CD4-positive, alpha-beta T cell treated with Interleukin-6 at 100 ng/mL for 8 hours (primary cell): ENCODE measurements at regions not wholly inside any gene's neighbourhood (a gene's known extent, or its start where the extent isn't known, plus 50 kb on each side); places are given as distances from the start of the nearest gene placed in this dataset.

Source experiments
- DNase-seq: peaks from one replicate; pipeline ENCODE4 v3.0.0-alpha.2; 2020; ENCODE audit warnings: mixed read lengths, low spot score

- DNase-seq = no peak
These were observed 1112.9 kb upstream of the AUTS2 start for GRCh38 chr7:68485253-68485917.

DNA sequence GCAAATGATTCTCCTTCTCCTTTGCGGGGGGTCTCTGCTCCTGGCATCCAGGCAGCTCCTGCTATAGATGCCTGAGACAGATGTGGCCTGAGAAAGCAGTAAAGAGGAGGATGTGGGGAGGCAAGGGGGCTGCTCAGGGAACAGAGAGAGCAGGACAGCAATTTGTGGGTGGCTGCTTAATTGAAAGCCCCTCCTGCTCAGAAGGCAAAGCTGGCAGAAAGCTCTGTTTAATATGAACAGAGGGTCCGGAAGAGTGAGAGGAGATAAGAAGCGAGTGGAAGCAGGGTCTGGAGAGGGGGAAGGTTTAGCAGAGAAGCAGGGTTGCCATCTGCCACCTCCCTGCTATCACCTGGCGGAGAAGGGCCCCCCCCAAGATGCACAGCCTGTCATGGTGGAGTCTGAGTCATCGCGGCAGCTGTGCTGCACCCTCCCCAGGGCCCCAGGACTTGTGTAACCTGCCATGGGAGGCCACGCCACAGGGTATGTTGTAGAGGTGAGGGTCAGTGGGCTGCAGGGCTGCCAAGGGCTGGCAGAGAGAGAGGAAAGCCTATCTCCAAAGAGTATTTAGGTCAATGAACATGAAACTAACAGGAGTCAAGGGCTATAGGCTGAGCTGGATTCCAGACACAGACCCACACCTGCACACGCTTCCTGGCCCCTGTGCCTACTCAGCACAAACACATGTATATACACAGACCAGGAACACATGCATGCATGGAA, 1109.8 kb upstream of the AUTS2 start:
- DNase-seq = no peak

DNA sequence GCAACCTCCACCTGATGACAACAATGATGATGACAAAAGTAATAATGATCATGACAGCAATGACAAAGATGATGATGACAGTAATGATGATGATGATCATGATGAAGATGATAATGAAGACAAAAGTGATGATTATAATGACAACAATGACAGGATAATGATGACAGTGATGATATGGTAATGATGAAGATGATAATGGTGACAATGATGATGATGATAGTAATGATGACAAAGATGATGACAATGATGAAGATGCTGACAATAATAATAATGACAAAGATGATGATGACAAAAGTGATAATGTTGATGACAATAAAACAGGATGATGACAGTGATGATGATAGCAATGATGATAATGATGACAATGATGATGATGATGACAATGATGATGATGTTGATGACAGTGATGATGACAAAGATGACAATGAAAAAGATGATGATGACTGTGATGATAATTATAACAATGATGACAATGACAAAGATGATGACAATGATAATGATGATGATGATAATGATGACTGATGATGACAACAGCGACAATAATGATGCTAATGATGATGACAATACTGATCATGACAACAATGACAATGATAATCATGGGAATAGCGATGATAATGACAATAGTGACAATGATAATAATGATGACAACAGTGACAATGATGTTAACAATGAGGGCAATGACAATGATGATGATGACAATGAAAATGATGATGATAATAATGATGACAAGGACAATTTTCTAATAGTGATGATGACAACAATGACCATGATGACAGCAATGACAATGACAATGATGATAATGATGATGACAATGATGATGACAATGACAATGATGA, 1106.5 kb upstream of the AUTS2 start:
- no peak for DNase-seq

GRCh38 chr7:68492359-68492690, 1106.0 kb upstream of the AUTS2 start:
- DNase-seq = no peak

- no peak for DNase-seq
These were observed 1094.9 kb upstream of the AUTS2 start for GRCh38 chr7:68503400-68503799.

DNA sequence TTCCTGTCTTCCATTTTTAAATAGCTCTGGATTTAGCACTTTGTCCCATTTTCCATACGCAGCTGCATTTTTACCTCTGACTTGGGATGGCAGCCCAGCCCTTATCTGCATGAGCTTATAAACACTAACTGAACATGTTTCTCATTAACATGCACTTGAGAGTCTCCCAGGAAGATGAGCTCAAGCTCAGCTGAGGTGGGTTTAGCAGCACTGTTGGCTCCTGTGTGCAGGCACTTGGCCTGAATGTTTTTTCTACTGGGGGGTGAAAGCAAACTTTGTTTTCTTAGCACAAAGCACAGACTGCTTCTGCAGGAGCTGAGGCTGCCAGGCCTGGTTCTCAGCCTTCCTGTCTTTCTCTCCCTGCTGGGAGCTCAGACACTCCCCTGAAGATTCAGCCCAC, 1093.6 kb upstream of the AUTS2 start:
- DNase-seq = no peak

DNA sequence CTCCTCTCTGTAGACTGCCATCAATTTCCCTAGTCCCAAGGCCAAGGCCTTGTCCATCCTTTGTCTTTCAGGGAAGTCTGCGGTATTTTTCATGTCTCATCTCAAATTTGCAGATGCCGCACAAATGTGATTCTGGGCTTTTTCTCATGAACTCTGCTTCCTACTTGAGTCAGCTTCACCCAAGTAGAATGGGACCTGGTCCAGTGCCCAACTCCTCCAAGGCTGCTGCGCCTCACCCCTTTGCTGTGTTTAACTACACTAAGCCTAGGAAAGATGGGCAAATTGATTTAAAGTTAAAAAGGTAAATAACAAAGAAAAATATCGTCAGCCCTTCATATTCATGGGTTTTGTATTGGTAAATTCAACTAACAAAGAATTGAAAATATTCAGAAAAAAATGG, 1092.6 kb upstream of the AUTS2 start:
- DNase-seq = no peak

DNA sequence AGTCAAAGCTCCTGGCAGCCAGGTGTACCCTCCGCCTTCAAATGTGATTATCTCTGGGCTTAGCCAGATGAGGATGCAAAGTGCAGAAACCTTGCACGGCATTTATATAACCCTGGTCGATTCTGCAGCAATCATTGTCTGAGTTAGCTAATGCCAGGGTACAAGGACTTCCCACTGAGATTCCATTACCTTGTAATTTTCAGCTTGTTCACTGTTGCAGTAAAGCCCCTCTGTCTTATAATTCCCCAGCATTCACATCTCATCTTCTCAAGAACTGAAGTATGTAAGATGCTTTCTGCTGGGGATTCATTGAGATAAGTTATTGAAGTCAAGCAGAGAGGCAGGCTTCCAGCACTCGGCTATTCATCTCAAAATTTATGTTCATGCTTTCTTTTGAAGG, 1090.6 kb upstream of the AUTS2 start:
- no peak for DNase-seq

GRCh38 chr7:68509054-68509453, 1089.2 kb upstream of the AUTS2 start:
- DNase-seq = no peak

DNA sequence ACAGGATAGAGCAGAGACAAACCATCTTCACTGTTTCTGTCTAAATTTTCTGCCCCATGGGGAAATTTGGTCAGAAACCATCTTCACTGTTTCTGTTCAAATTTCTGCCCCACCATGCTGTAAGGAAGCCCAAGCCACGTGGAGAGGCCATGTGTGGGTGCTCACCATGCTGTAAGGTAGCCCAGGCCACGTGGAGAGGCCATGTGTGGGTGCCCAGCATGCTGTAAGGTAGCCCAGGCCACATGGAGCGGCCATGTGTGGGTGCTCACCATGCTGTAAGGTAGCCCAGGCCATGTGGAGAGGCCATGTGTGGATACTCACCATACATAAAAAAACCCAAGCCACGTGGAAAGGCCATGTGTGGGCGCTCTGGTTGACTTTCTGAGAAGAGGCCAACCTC, 1088.7 kb upstream of the AUTS2 start:
- DNase-seq = no peak

GRCh38 chr7:68511281-68511680, 1087.0 kb upstream of the AUTS2 start:
- DNase-seq = no peak

DNA sequence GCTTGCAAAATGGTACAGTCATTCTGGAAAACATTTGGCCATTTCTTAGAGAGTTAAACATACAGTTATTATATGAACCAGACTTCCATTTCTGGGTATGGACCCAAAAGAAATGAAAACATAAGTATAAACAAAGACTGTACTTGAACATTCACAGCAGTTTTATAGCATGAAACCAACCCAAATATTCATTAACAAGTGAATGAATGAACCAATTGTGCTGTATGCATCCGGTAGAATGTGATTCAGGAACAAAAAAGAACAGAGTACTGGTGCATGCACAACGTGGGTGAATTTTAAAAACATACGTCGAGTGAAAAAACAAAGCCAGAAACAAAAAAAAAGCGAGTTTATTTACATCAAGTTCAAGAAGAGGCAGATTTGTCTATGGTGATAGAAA, 1085.8 kb upstream of the AUTS2 start:
- DNase-seq = no peak

DNA sequence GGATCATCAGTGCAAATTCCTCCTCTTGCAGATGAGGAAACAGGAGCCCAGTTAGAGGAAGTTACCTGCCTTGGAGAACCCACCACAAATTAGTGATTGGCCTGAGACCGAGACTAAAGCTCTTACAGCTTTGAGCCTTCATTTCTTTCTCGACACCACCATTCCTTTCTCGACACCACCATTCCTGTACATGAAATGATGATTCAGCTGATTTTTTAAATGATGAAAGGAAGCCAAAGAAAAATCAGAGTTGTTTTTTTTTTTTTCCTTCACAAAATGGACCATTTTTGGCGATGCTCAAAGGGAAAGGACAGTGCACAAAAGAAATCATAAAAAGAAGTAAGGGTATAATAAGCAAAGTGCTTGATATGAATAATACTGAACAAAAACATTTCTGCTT, 1080.2 kb upstream of the AUTS2 start:
- DNase-seq = no peak

- DNase-seq = no peak
These were observed 1074.1 kb upstream of the AUTS2 start for GRCh38 chr7:68524126-68524525.

GRCh38 chr7:68529221-68529620, 1069.1 kb upstream of the AUTS2 start:
- no peak for DNase-seq

- DNase-seq = no peak
These were observed 1063.0 kb upstream of the AUTS2 start for GRCh38 chr7:68535266-68535665.

GRCh38 chr7:68537051-68537773, 1061.1 kb upstream of the AUTS2 start:
- DNase-seq = no peak

DNA sequence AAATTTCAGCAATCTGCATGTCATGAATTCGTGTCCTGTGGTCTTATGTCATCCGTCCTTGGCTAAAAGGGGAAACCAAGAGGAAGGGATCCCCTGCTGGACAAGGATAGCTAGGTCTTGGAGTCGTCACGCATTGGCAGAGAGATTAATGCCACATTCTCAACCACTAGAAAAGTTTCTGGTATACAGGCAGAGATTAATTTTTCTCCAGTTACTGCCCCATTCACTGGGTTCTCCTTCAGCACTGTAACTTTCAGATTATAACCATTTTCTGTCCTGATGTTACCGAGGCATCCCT, 1060.6 kb upstream of the AUTS2 start:
- DNase-seq = no peak

DNA sequence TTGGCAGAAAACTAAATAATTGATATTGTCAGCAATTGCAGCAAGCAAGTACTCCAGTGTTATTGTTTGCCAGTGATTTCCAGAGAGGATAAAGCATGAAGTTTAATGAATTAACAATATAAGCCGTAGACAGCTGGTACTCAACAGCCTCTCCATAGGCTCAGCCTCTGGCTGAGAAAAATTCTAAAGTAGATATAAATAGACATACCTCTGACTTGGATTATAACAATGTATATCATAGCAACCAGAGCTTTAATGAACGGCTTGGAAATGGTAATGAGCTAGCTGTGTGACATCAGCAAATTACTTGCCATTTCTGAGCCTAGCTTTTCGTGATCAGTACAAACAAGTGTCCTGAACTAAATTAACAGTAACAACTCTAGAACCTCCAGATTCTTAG, 1055.4 kb upstream of the AUTS2 start:
- no peak for DNase-seq

DNA sequence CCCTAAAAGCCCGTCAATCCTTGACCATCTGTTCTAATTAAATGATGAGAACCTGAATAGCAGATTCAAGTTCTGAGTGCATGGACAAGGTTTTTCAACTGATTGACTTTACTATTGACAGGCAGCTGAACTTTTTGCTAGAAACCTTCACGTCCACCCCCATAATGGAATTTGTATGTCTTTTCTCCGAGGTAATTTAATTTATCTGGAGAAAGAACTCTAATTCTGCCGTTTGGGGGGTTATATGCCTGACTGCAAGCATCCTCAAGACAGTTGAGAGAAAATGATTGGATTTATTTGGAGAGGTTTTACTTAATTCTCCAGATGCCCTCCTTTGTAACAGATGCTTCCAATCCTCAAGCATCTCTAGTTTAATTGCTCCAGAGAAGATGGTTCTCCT, 1053.4 kb upstream of the AUTS2 start:
- DNase-seq = no peak

GRCh38 chr7:68547181-68547580, 1051.1 kb upstream of the AUTS2 start:
- no peak for DNase-seq

- DNase-seq = no peak
These were observed 1050.5 kb upstream of the AUTS2 start for GRCh38 chr7:68547799-68548198.

DNA sequence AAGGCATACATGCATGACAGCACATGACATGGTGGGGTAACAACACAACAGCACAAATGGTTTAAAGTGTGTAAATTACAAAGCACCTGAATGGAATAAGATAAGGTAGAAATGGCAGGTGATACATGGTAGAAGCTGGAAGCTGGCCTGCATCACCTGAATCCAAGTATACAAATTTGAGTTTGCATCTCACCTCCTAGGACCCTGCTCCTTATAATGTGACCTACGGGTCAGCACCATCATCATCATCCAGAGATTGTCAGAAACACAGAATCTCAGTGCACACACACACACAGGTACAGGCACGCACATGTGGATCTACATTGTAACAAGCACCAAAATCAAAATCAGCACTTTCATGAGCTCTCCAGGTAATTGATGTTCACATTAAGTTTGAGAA, 1048.2 kb upstream of the AUTS2 start:
- DNase-seq = no peak
